GM04503 (cell line): ENCODE measurements at regions not wholly inside any gene's neighbourhood (a gene's known extent, or its start where the extent isn't known, plus 50 kb on each side); places are given as distances from the start of the nearest gene placed in this dataset.
"Not testable (repeated sequence)": the region's sequence is repeated elsewhere in the genome, so short reads cannot be mapped to it uniquely, and the experiment has no call there.

ENCODE experiments used
- DNase-seq: peaks from one replicate; pipeline ENCODE4 v3.0.0-alpha.2; 2012; ENCODE audit warnings: low read depth

DNA sequence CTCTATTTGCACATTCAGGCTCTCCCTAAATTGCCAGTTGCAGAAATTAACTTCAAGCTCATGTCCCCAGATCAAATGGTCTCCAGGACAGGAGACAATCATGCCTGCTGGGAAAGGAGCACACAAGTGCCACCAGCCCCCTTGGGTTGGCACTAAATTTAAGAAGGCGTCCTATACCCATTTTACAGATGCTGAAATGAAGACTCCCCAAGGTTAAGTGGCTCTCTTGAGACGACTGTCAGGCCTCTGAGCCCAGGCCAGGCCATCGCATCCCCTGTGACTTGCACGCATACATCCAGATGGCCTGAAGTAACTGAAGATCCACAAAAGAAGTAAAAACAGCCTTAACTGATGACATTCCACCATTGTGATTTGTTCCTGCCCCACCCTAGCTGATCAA, 232.5 kb upstream of the FOXF1 start:
- not testable (repeated sequence) for DNase-seq

- DNase-seq = no peak
Observed at GRCh38 chr16:86281421-86281820, 228.9 kb upstream of the FOXF1 start.

GRCh38 chr16:86283944-86284343, 226.4 kb upstream of the FOXF1 start:
- no peak for DNase-seq

DNA sequence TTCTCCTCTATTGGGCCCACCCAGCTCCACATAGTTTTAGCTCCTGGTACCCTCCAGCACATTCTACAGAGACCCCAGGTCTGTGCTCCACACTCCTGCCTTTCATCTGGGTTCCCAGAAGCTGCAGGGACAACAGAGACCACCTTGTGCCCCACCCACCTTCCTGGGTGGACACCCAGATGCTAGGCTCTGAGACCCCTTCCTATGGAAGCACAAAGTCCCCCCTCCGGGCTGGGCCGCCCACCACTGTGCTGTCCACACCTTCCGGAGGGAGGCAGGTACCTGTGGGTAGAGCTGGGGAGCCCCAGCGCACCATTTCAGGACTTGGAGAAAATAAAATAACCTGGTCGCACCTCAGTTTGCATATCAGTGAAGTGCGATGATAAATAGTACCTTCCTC, 224.9 kb upstream of the FOXF1 start:
- DNase-seq = no peak

DNA sequence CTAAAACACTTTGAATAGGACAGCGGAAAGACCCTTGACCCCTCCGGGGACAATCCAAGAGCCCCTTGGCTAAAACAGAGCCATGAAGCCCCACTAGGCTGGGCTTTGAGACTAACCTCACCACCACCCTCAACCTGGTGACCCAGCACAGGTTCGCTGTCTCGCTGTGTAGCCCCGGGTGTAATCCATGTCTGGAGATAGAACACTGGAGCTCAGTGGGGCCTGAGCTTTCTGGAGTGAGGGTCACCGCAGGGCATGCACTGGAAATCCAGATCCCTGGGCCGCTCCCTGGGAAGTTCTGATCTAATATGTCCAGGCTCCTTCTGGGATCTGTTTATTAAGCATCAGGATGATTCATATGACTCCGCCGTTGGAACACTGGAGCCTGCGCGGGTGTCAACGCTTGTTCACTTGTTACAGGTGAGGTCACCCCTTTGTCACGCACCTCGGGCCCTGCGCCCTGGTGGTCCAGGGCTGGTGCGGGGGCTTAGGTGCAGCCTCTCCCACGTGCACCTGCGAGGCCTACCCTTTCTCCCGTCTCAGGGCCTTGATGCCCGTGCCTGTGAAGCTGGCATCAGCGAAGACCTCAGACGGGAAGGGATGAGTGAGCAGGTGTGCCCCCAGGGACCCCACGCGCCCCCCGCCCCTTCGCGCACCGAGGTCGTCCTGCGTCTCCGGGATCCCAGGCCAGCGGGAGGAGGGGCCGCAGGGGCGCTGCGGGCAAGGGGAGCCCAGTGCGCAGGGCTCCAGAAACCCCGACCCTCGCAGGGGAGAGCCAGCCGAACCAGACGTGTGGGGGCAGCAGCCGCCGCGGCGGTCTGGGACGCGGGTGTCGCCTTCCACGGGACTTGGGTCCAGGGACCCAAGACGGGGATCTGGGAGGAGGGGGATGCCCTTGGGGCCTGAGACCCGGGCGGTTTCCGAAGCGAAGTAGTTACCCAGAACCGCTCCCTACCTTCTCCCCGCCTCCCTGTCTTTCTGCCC, 224.1 kb upstream of the FOXF1 start:
- DNase-seq = no peak

GRCh38 chr16:86286991-86287663, 223.2 kb upstream of the FOXF1 start:
- no peak for DNase-seq

GRCh38 chr16:86287664-86288201, 222.6 kb upstream of the FOXF1 start:
- DNase-seq = no peak

DNA sequence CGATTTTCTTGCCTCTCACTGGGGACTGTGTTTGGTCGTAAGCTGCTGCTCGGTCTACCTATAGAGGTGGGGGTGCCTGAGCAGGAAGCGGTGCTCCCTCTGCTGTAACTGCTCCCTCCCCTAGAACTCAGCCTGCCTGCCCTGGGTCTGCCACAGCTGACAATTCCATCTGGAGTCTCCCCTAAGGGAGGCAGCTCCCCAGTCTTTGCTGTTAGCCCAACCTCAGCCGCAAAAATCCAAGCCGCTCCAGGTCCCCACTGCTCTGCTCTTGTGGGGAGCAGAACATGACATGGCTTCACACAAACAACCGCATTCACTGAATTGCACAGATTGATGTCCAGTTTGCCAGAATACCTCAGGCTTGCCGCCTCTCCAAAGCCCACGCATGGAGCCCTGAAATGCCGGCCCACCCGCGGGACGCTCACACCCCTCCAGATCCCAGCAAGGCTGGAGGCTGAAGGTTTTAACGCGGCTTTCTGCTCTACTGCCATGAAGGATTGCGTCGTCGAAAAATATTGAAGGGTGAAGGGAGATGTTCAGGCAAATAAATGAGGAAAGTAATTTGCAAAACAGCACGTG, 221.5 kb upstream of the FOXF1 start:
- DNase-seq = no peak

DNA sequence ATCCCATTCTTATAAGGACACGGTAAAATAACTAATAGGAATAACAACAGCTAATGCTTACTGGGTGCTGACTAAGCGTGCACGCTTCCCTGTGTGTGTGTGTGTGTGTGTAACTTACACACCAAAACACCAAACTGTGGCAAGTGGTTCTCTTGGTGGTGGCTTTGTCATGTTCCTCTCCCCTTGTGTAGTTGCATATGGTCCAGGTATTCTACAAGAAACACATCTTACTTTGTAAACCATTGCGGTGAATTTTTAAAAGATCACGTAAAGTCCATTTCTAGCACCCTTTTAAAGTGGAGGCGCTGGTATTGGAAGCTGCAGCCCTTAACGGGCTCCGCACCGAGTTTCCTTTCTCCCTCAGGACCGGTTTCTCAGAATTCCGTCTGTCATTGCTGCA, 221.0 kb upstream of the FOXF1 start:
- DNase-seq = no peak

DNA sequence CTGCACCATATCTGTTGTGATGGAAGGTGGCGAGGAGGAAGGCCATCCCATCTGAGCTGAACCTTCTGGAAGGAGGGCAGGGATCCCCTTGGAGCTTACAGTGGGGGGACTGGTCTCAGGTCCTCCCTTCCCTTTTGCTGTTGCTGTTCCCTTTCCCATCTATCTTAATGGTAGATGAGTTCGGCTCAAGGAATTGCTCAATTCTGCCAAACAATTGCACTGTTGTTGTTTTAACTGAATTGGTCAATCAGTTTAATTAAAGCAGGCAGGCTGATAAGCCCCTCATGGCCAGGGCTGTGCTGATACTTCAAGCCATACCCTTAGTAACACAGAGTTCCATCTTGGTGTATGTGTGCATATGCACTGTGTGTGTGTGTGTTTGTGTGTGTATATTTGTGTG, 220.4 kb upstream of the FOXF1 start:
- no peak for DNase-seq

DNA sequence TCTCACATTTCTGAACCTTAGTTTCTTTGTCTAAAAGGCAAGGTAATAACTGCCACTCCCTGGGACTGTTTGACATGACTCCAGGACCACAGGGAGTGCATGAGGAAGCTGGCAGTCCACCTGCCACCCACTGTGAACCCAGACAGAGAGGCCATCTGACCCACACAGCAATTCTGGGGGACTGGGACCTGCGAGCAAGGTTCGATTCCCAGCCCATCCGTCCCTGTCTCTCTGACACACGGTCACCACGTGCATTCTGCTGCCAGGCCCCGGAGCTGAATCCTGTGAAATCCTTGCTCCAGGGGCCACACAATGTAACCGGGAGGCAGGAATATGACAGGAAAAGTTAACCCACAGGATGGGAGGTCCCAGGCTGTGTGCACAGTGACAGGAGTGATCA, 218.8 kb upstream of the FOXF1 start:
- no peak for DNase-seq

DNA sequence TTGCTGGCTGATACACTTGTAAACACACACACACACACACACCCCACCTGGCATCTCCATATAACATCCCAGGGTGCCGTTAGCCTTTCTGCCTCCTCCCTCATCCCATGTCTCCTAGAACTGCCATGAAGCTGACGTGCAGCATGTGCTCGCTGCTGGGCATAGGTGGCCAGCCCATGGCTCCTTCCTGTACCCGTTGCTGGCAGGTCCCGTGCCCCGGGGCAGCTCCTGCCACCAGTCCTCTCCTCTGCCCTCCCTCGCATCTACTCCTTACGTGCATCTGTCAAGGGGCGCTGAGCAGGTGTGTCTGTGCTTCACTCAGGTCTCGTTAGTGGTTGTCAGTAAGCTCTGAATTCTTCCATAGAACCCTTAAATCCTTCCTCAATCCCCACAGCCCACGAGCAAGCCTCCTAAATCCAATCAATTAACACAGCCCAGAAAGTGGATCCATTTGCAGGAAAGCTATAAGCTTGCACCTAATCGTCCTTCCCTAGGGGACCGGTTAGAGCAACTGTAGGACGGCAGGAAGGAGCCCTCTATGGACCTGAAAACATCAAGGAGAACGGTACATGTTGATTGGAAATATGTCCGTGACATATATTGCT, 218.1 kb upstream of the FOXF1 start:
- DNase-seq = no peak

DNA sequence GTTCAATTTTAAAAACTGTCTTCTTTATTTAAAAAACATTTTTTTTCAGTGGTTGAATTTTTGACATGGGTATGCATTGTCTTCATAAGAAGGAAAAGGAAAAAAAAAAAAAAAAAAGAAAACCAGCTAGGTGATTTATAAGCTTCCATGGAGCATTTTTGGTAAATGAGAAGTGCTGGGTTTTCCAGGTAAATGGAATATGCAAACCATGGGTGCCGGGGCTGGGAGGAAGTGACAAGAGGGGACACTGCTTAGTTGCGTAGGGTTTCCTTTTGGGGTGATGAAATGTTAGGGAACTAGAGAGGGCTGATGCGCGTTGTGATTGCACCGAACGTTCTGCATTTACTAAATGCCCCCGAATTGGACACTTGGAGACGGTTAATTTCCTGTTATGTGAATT, 217.4 kb upstream of the FOXF1 start:
- DNase-seq = no peak

DNA sequence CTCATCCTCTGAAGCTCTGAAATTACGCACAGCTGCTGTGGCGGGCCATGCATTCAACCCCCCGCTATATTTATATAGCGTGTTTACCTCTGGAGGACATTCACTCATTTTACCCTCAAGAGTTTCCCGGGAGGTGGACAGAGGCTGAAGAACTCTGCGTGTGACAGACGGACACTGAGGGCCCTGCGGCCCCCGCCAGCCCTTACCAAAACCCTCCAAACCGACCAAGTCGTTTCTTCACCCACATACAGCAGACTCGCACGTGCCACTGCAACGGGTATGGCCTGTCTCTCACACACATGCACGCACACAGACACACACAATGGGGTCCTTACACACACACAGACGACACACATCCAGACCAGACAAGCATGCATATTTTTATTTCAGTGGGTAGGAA, 216.4 kb upstream of the FOXF1 start:
- DNase-seq = no peak

- no peak for DNase-seq
Observed at GRCh38 chr16:86294535-86295196, 215.7 kb upstream of the FOXF1 start.

GRCh38 chr16:86296256-86296655, 214.1 kb upstream of the FOXF1 start:
- DNase-seq = no peak

- no peak for DNase-seq
Observed at GRCh38 chr16:86297391-86297790, 212.9 kb upstream of the FOXF1 start.

DNA sequence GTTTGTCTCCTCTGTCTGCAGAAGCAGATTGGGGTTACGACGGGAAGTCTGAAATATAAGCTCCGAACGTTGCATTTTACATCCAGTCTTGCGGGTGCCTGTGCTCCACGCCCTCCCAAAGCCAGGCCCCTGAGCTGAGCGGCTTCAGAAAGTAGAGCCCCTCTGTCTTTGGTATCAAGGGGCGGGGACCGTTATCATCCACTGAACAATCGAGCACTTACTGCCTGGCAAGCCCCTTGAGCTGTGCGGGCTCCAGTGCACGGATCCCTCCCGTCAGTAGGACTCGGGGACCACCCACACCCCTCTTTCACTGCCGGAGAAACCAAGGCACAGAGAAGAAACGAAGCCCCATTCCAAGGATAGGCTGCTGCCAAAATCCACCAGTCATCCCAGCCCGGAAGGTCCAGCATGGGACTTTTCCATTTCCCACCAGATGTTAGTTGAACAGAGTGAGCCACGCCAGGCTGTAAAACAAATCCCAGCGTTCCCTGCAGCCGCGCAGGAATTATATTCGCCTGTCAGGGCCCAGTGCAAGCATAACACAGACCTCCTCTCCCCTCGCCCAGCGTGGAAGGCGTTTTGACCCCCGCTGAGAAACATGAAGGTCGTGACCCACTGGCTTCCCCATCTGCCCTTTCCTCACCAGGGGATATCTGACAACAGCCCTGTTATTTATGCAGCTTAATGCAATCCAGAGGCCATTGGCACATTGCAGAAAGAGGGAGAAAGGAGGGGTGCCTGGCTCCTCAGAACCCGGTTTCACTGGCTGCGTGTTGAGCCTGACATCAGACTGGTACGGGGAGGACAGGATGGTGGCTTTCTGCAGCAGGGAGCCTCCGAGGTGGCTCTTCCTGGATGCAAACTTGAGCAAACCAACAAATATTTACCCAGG, 212.2 kb upstream of the FOXF1 start:
- no peak for DNase-seq

DNA sequence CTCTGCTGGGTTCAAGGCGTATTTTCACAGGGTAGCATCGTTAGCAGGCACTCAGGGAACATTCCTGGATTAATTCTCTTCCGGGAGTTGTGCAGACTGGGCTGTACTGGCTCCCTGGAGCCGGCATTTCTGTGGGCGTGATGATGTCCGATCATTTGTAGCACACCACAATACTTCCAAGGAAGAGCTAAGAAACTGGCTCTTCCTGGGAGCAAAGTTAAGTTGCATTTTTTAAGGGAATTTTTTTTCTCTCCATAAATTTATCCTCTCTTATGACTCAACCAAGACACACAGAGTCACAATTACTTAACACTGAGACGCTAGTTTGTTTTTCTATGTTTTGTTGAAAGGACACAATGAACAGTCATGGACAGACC, 211.6 kb upstream of the FOXF1 start:
- DNase-seq = no peak

DNA sequence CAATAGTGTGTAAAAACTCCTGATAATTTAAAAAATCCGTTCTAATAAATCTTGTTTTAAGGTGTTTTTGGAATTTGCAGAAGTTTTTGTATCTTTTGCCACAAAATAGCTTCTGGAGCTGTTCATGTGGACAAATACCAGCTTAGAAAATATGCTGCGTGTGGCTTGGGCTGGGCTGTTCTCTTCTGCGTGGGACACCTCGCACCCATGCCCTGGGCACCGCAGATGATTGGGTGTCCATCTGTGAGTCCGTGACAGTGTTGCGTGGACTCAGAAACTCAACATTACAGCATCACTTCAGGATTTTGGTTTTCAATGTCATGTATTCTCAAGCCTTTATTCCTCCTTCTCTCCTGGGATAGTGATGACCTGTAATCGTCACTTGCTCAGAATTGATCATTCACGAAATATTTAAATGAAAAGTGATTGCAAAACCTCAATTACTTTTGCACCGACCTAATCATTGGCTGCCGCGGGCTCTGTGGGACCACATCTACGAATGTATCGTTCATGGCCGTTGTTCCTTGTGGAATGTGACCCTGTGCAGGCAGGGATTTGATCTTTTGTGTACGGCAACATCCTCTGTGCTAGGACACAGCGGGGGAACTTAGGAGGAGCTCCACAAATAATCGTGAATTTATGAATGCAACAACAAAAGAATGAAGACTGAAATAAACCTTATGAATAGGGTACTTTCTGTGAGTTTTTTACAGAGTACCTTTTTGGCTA, 210.3 kb upstream of the FOXF1 start:
- no peak for DNase-seq
